NCI-H446 treated with DMSO at 0.1 percent for 48 hours (cell line): ENCODE measurements at regions not wholly inside any gene's neighbourhood (a gene's known extent, or its start where the extent isn't known, plus 50 kb on each side); places are given as distances from the start of the nearest gene placed in this dataset.
"Not testable (repeated sequence)": the region's sequence is repeated elsewhere in the genome, so short reads cannot be mapped to it uniquely, and the experiment has no call there.

Source experiments
- DNase-seq: peaks from one replicate; lab custom pipeline; 2025; lab: John Stamatoyannopoulos, UW

- no peak for DNase-seq
These were observed 288.9 kb downstream of the EDEM1 start for GRCh38 chr3:5476403-5476802.

- no peak for DNase-seq
These were observed 291.8 kb downstream of the EDEM1 start for GRCh38 chr3:5479229-5479799.

DNA sequence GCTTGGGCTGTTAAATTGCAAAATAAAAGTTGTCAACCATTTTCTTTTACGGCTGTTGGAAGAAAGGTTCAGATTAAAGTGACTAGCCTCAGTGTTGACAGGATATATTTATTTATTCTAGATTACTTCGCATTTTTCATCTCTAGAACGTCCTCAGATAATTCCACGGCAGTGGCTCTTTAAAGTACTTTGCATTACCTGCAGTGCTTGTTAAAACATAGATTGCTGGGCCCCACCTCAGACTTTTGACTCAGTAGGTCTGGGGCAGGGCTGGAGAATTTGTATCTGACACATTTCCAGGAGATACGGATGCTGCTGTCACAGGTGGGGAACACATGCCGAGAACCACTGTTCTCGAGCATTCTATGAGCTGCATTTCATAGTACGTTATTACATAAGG is 292.7 kb downstream of the EDEM1 start:
- DNase-seq: no peak

DNA sequence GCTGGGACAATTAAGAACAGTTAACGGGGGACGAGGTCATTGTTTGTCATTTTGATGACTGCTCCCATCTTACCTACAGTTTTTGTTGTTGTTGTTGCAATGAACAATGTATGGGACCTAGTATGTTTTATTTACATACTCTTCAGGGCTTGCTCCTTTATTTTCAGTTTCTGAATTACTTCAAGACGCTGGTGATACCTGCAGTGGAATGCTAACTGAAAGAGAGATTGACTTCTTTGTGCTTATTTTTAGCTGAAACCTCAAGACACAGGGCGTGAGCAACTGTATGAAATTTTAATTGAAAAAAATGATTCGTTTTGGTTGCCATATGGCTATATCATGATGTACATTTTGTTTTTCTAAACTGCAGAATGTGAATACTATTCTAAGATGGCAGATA is 297.9 kb downstream of the EDEM1 start:
- no peak for DNase-seq

DNA sequence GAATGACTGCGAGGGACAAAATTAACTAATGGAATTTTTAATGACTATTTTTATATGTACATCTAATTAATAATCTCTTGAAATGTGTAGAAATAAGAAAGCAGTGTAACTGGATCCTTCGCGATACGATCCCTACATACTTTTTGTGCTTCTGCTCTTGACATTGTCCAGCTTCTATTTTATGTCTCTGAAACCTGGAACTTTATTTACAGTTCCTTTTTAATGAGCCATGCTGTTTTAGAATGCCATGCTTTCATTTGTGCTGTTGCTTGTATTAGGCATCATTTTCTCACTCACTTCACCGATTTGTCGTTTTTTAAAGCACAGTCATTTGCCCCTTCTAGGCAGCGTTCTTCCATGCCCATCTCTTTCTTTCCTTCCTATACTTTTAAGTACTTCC is 301.3 kb downstream of the EDEM1 start:
- DNase-seq: no peak

GRCh38 chr3:5489536-5489935 is 302.0 kb downstream of the EDEM1 start:
- DNase-seq: no peak

- no peak for DNase-seq
These were observed 307.5 kb downstream of the EDEM1 start for GRCh38 chr3:5494905-5495519.

DNA sequence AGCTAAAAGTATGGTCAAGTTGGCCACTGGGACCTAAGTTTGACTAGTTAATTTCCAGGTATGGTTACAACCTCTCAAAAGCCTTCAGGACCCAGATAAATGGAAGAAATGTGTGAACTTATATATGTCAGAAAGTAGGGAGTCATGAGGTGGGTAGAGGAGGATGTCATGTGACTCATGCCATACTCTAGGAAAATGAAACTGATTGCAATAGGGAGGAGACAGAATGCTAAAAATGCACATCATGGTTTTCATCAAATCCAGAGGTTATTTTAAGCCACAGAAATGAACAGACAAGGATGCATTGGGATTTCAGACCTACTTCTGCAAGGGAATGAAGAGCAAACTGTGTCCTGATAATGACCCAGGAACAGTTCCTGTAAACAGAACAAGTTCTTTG is 310.0 kb downstream of the EDEM1 start:
- DNase-seq: no peak

DNA sequence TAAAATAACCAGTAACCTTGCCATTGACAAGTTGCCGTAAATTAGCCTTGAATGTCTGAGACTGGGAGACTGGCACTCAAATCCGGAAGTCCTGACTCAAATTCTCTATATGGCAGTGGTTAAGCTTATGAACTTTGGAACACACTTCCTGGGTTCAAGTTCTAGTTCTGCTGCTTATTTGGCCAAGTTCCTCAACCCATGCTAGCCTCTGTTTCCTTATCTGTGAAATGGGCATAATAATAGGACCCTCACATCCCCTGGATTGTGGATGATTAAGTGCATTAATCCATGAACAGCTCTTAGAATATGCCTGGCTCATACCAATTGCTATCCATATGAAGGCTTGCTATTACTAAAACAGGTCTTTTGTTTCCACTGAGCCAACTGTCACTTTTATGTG is 311.5 kb downstream of the EDEM1 start:
- DNase-seq: no peak

- no peak for DNase-seq
These were observed 311.9 kb downstream of the EDEM1 start for GRCh38 chr3:5499404-5499803.

DNA sequence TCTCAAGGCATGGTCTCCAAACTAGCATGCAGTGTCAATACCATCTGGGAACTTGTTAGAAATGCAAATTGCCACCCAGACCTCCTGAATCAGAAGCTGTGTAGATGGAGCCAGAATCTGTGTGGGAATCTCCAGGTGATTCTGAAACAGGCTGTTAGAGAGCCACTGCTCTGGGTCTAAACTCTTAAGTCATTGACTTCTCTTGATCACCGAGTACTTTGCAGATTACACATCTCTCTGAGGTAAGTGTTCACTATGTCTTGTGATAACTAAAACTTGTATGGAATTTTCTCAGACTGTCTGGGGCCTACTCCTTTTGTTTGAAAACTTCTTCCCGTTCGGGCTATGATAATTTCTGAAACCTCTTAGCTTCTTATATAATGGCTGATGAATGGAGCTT is 315.6 kb downstream of the EDEM1 start:
- DNase-seq: no peak

- no peak for DNase-seq
These were observed 316.6 kb downstream of the EDEM1 start for GRCh38 chr3:5504135-5504534.

- DNase-seq: no peak
These were observed 317.7 kb downstream of the EDEM1 start for GRCh38 chr3:5505163-5505562.

DNA sequence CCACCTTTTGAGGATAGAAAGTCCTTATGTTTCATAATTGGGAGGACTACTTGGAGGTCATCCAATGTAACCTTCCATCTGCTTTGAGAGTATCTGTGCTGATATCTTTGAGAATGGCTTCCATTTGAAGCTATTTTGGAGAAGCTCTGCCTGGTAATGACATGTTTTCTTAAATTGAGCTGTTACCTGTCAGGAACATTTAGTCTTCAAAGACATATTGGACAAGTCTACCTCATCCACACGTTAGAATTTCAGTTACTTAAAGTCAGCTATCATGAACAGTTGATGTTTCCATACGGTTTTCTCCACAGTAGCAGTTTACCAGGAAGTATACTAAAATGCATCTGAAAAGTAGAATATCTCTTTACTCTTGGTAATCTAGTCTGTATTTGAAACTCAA is 318.5 kb downstream of the EDEM1 start:
- DNase-seq: no peak

- DNase-seq: not testable (repeated sequence)
These were observed 321.4 kb downstream of the EDEM1 start for GRCh38 chr3:5508860-5509259.

GRCh38 chr3:5510300-5510699 is 322.8 kb downstream of the EDEM1 start:
- DNase-seq: no peak

- no peak for DNase-seq
These were observed 330.4 kb downstream of the EDEM1 start for GRCh38 chr3:5517921-5518320.

DNA sequence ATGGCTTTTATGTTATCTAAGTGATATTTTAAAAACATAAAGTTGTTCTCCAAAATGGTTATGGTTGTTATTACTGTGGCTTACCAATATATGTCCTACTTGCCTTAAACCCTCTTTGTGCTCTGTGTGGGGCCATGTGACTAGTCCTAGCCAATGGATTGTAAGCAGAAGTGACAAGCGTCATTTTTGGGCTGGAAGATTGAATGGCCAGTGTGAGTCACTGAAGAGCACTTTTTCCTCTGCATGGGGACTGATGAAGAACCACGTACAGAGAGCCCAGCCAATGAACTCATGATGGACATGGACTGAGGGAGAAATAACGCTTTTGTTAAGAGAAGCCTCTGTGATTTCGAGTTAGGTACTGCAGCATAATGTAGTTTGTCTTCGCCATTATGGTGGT is 332.7 kb downstream of the EDEM1 start:
- no peak for DNase-seq

DNA sequence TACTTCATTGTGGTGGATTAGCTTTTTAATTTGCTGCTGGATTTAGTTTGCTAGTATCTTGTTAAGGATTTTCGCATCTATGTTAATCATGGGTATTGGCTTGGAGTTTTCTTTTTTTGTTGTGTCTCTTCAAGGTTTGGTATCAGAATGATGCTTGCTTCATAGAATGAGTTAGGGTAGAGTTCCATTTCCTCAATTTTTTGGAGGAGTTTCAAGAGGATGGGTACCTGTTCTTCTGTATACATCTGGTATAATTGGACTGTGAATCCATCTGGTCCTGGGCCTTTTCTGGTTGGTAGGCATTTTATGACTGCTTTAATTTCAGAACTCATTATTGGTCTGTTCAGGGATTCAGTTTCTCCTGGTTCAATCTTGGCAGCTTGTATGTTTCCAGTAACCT is 335.6 kb downstream of the EDEM1 start:
- DNase-seq: no peak

DNA sequence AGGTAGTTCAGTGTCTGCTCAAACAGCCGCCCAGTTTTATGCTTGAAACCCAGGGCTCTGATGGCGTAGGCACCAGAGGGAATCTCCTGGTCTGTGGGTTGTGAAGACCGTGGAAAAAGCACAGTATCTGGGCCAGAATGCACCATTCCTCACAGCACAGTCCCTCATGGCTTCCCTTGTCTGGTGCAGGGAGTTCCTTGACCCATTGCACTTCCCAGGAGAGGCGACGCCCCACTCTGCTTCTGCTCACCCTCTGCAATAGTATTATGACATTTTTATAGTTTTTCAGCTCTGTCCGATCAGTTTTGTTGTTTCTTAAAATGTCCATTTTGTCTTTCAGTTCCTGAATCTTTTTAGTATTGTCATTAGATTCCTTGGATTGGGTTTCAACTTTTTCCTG is 343.5 kb downstream of the EDEM1 start:
- DNase-seq: no peak

GRCh38 chr3:5531741-5532290 is 344.3 kb downstream of the EDEM1 start:
- DNase-seq: no peak

GRCh38 chr3:5540532-5540931 is 353.0 kb downstream of the EDEM1 start:
- no peak for DNase-seq

DNA sequence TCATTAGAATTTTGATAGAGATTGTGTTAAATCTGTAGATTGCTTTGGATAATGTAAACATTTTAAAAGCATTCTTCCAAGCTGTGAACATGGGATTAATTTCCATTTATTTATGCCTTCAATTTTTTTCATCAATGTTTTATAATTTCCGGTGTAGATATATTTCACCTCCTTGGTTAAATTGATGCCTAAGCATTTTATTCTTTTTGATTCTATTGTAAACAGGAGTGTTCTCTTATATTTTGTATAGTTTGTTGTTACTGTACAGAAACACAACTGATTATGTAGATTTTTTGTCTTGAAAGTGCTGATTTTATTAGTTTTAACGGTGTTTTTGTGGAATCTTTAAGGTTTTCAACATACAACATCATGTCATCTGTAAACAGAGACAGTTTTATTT is 355.0 kb downstream of the EDEM1 start:
- no peak for DNase-seq

GRCh38 chr3:5543047-5543446 is 355.5 kb downstream of the EDEM1 start:
- DNase-seq: no peak
